T-helper 2 cell treated with Interferon-gamma antibody and Interleukin-4, amounts not matched to agents 5 μg/mL and 100 μg/mL, for 36 hours (primary cell): ENCODE measurements at regions not wholly inside any gene's neighbourhood (a gene's known extent, or its start where the extent isn't known, plus 50 kb on each side); places are given as distances from the start of the nearest gene placed in this dataset.

Experiments used
- DNase-seq: peaks from one replicate; pipeline ENCODE4 v3.0.0; 2021; ENCODE audit warnings: low spot score
- H3K27ac Mint-ChIP-seq: one replicate; pipeline ENCODE4 v1.8.0; 2021; ENCODE audit warnings: mild to moderate bottlenecking, mixed read lengths
- H3K27me3 Mint-ChIP-seq: one replicate; pipeline ENCODE4 v1.8.0; 2021; ENCODE audit warnings: low read depth, mixed read lengths
- H3K36me3 Mint-ChIP-seq: one replicate; pipeline ENCODE4 v1.8.0; 2021; ENCODE audit warnings: low read depth, mixed read lengths
- H3K4me1 Mint-ChIP-seq: one replicate; pipeline ENCODE4 v1.8.0; 2021; ENCODE audit warnings: low read depth, mixed read lengths
- H3K4me3 Mint-ChIP-seq: one replicate; pipeline ENCODE4 v1.8.0; 2022; ENCODE audit warnings: mild to moderate bottlenecking, moderate library complexity, mixed read lengths
- H3K9me3 Mint-ChIP-seq: one replicate; pipeline ENCODE4 v1.8.0; 2021; ENCODE audit warnings: mixed read lengths

GRCh38 chr2:12391116-12391515 lies 325.6 kb upstream of the TRIB2 start:
- peaks cover 4% of the 10 kb centered on the region for H3K4me1 Mint-ChIP-seq
- no peak overlapping the region for H3K27ac Mint-ChIP-seq
- peaks cover 27% of the 10 kb centered on the region for H3K27me3 Mint-ChIP-seq
- H3K4me3 Mint-ChIP-seq = no peak overlapping the region
- no peaks in the 10 kb centered on the region for H3K36me3 Mint-ChIP-seq
- no peak for DNase-seq
- no peaks in the 10 kb centered on the region for H3K9me3 Mint-ChIP-seq

GRCh38 chr2:12396699-12397098 lies 320.0 kb upstream of the TRIB2 start:
- H3K36me3 Mint-ChIP-seq = no peaks in the 10 kb centered on the region
- H3K27ac Mint-ChIP-seq = no peak overlapping the region
- peaks cover 5% of the 10 kb centered on the region for H3K4me1 Mint-ChIP-seq
- H3K4me3 Mint-ChIP-seq = no peak overlapping the region
- no peak for DNase-seq
- H3K9me3 Mint-ChIP-seq = no peaks in the 10 kb centered on the region
- peaks cover 27% of the 10 kb centered on the region for H3K27me3 Mint-ChIP-seq

DNA sequence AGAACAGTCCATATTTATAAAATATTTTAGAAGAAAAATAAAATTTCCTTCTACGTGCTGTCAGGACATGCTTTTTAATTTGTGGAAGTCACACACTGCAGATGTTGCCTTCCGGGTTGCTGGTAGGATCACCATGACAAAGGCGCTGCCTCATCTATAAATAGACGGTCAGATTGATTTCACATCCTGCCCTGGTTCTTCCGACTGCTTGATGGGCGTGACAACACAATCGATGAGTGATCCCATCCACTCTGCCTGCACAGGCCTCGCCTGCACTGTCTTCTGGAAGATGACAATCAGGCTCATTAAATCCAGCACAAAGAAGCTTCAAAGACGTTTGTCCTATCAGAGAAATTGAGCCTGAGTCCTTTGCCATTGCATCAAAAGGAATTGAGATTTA lies 318.9 kb upstream of the TRIB2 start:
- DNase-seq = no peak
- Mint-ChIP-seq H3K4me1 (peaks cover 5% of the 10 kb centered on the region), H3K27me3 (peaks cover 27% of the 10 kb centered on the region), H3K36me3 (no peaks in the 10 kb centered on the region), H3K4me3 (no peak overlapping the region), H3K9me3 (peaks cover 1% of the 10 kb centered on the region), H3K27ac (no peak overlapping the region)

DNA sequence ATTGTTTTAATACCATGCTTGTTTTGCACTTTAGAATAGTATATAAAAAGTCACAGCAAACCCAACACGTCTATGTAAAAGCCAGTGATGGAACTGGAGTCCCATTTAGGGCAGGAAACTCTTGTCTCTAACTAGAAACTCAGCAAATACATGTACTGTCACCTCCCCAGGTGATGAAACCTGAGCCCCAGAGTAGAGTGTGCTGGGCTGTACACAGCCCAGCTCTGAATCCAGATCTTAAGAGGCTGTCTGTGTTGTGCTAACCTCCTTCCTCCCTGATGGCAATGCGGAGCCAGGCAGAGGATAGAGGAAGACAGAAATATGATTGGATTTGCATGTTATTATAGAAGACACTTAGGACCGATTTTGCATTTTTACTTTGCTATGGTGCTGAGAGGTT lies 317.5 kb upstream of the TRIB2 start:
- Mint-ChIP-seq H3K9me3 (peaks cover 8% of the 10 kb centered on the region), H3K4me3 (no peak overlapping the region), H3K27ac (no peak overlapping the region), H3K27me3 (peaks cover 29% of the 10 kb centered on the region), H3K36me3 (no peaks in the 10 kb centered on the region), H3K4me1 (peaks cover 5% of the 10 kb centered on the region)
- no peak for DNase-seq

- Mint-ChIP-seq H3K27ac (no peak overlapping the region), H3K27me3 (peaks cover 29% of the 10 kb centered on the region), H3K9me3 (peaks cover 13% of the 10 kb centered on the region), H3K36me3 (no peaks in the 10 kb centered on the region), H3K4me3 (no peak overlapping the region), H3K4me1 (peaks cover 3% of the 10 kb centered on the region)
- DNase-seq = no peak
These were observed 316.2 kb upstream of the TRIB2 start for GRCh38 chr2:12400543-12400942.

- Mint-ChIP-seq H3K27ac (no peak overlapping the region), H3K27me3 (peaks cover 22% of the 10 kb centered on the region), H3K36me3 (no peaks in the 10 kb centered on the region), H3K9me3 (peaks cover 13% of the 10 kb centered on the region), H3K4me3 (no peak overlapping the region), H3K4me1 (peaks cover 3% of the 10 kb centered on the region)
- DNase-seq = no peak
These were observed 314.1 kb upstream of the TRIB2 start for GRCh38 chr2:12402440-12403139.

DNA sequence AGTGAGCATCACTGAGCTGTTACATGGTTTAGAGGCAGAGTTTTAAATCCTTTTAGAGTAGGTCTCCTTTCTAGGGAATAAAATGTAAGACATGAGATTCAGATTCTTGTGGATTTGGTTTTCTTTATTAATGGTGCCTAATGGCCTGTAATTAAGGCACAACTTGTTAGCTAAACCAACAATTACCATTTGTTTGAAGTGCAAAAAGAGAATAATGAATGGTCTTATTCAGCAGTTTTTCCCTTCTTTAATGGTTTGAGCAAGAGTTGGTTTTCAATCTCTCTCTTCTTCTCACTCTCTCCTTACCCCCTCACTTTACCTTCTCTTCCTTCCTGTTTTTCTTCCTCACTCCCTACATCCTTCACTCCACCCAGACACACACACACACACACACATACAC lies 312.2 kb upstream of the TRIB2 start:
- Mint-ChIP-seq H3K36me3 (no peaks in the 10 kb centered on the region), H3K27me3 (peaks cover 23% of the 10 kb centered on the region), H3K27ac (no peak overlapping the region), H3K9me3 (peaks cover 13% of the 10 kb centered on the region), H3K4me1 (peaks cover 2% of the 10 kb centered on the region), H3K4me3 (no peak overlapping the region)
- no peak for DNase-seq

DNA sequence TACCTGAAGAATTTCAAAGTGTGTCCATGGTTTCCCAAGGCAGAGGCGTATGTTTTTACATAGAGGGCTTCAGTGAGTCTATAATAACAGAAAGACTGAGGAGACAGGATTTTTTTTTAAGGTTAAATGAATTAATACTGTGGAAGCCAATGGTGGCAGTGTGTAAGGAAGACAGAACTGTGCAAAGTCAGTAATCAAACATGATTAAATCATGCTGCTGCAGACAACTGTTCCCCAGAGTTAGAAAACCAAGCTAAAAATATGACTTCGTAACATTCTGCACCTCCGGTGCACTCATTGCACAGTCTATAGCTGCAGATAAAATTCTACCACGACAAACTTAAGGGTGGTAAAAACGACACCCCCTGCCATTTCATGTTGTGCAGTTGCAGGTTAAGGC lies 309.6 kb upstream of the TRIB2 start:
- H3K9me3 Mint-ChIP-seq = peaks cover 26% of the 10 kb centered on the region
- no peaks in the 10 kb centered on the region for H3K36me3 Mint-ChIP-seq
- no peak overlapping the region for H3K27ac Mint-ChIP-seq
- peaks cover 8% of the 10 kb centered on the region for H3K27me3 Mint-ChIP-seq
- peaks cover 2% of the 10 kb centered on the region for H3K4me1 Mint-ChIP-seq
- H3K4me3 Mint-ChIP-seq = no peak overlapping the region
- no peak for DNase-seq

GRCh38 chr2:12412898-12413305 lies 303.8 kb upstream of the TRIB2 start:
- Mint-ChIP-seq H3K4me3 (peak overlapping the region; percentile 67), H3K4me1 (peaks cover 34% of the 10 kb centered on the region), H3K27ac (peak overlapping the region; percentile 85), H3K36me3 (peaks cover 10% of the 10 kb centered on the region), H3K27me3 (peaks cover 6% of the 10 kb centered on the region), H3K9me3 (peaks cover 12% of the 10 kb centered on the region)
- DNase-seq = peak; percentile 39

DNA sequence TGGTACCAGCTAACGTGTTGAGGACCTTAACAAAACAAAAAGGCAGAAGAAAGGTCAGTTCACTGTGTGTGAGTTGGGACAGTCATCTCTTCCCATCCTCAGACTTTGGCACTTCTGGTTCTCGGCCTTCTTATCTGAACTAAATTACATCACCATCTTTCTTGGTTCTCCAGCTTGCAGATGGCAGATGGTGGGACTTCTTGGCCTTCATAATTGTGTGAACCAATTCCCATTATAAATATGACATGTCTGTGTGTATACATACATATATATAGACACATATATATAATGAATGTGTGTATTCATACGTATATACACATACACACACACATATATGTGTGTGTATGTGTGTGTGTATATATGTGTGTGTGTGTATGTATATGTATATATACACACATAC lies 301.2 kb upstream of the TRIB2 start:
- Mint-ChIP-seq H3K27ac (no peak overlapping the region), H3K36me3 (peaks cover 10% of the 10 kb centered on the region), H3K9me3 (peaks cover 8% of the 10 kb centered on the region), H3K27me3 (no peaks in the 10 kb centered on the region), H3K4me1 (peaks cover 50% of the 10 kb centered on the region), H3K4me3 (no peak overlapping the region)
- no peak for DNase-seq

DNA sequence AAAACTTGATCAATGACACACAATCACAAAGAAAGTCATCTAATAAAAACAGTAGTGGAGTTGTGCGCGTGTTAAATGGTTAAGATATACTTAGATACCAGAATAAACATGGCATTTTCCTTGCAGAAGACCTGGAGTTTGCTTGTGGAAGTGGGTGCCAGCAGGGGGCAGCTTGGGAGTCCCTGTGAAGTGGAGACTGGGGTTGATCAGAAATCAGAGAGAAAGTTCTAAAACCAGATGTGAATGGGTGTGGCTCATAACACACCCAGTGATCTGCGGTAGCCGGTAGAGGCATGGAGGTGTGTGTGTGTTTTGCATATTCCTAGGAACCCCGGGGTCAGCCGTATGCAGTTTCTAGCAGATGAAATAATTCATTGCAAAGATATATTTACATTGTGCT lies 300.1 kb upstream of the TRIB2 start:
- Mint-ChIP-seq H3K4me3 (peak overlapping the region; percentile 11), H3K36me3 (peaks cover 10% of the 10 kb centered on the region), H3K4me1 (peaks cover 55% of the 10 kb centered on the region), H3K9me3 (peaks cover under 1% of the 10 kb centered on the region), H3K27me3 (no peaks in the 10 kb centered on the region), H3K27ac (peak overlapping the region; percentile 10)
- peak; percentile 19 for DNase-seq

DNA sequence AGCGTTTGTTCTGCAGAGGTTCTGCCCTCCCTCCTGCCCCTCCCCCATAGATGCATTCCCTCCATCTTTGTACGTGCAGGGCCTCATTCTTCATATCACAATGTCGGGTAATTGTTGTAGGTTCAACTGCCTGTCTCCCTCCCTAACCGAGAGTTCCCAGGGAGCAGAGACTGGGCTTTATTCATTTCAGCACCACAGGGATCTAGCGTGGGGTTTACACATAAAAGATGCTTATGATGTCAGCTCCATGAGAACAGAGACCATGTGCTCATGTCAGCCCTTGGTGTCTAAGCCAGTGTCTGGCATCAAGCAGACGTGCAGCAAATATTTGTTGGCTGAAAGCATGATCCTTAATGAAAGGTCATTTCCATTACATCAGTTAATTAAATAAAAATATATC lies 298.9 kb upstream of the TRIB2 start:
- no peak for DNase-seq
- no peaks in the 10 kb centered on the region for H3K27me3 Mint-ChIP-seq
- no peaks in the 10 kb centered on the region for H3K9me3 Mint-ChIP-seq
- H3K4me3 Mint-ChIP-seq = no peak overlapping the region
- H3K27ac Mint-ChIP-seq = no peak overlapping the region
- peaks cover 50% of the 10 kb centered on the region for H3K4me1 Mint-ChIP-seq
- H3K36me3 Mint-ChIP-seq = peaks cover 8% of the 10 kb centered on the region

- Mint-ChIP-seq H3K4me3 (no peak overlapping the region), H3K27me3 (no peaks in the 10 kb centered on the region), H3K9me3 (no peaks in the 10 kb centered on the region), H3K36me3 (peaks cover 5% of the 10 kb centered on the region), H3K27ac (no peak overlapping the region), H3K4me1 (peaks cover 46% of the 10 kb centered on the region)
- no peak for DNase-seq
These were observed 296.9 kb upstream of the TRIB2 start for GRCh38 chr2:12419803-12420202.

DNA sequence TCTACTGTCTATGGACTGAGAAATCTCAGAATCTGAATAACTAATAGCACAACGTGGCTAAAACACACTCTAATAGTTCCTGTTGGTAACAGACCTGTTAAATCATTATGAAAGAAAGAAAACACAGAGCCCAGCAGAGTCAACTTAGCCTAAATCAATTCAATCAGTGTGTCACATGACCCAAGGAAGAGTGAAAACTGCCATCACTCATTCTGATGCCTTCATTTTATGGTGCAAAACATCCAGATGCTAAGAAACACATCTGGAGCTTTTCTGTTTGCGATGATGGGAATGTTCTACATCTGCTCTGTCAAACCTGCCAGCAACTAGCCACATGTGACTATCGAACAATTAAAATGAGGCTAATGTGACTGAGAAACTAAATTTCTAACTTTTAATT lies 295.7 kb upstream of the TRIB2 start:
- Mint-ChIP-seq H3K27me3 (no peaks in the 10 kb centered on the region), H3K27ac (no peak overlapping the region)

DNA sequence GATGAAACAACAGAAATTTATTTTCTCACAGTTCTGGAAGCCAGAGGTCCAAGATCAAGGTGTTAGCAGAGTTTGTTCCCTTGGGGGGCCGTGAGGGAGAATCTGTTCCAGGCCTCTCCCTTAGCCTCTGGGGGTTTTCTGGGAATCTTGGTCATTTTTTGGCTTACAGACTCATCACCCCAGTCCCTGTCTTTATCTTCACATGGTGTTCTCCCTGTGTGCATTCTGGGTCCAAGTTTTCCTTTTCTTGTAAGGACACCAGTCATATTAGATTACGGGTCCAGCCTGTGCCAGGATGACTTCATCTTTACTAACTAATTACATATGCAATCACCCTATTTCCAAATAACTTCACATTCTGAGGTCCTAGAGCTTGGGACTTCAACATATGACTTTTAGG lies 292.5 kb upstream of the TRIB2 start:
- H3K27me3 Mint-ChIP-seq = no peaks in the 10 kb centered on the region

More for the DNA sequence above, 295.7 kb upstream of the TRIB2 start:
- no peak for DNase-seq
- no peak overlapping the region for H3K4me3 Mint-ChIP-seq
- no peaks in the 10 kb centered on the region for H3K36me3 Mint-ChIP-seq
- no peaks in the 10 kb centered on the region for H3K9me3 Mint-ChIP-seq
- H3K4me1 Mint-ChIP-seq = peaks cover 40% of the 10 kb centered on the region

More for the DNA sequence above, 292.5 kb upstream of the TRIB2 start:
- no peak overlapping the region for H3K4me3 Mint-ChIP-seq
- H3K9me3 Mint-ChIP-seq = no peaks in the 10 kb centered on the region
- peaks cover 14% of the 10 kb centered on the region for H3K4me1 Mint-ChIP-seq
- H3K27ac Mint-ChIP-seq = no peak overlapping the region
- no peaks in the 10 kb centered on the region for H3K36me3 Mint-ChIP-seq
- no peak for DNase-seq
